Heart left ventricle (tissue), 16 donors: ENCODE measurements at regions not wholly inside any gene's neighbourhood (a gene's known extent, or its start where the extent isn't known, plus 50 kb on each side); places are given as distances from the start of the nearest gene placed in this dataset.

ENCODE experiments used
- ATAC-seq, 4 donors: fragments of 200-7000 bp; cut with Tn5 transposase; one replicate each; pipeline ENCODE4 v1.9.1; 2020 to 2022; ENCODE audit warnings: moderate library complexity in 4 of 4, mild to moderate bottlenecking in 3 of 4, moderate number of reproducible peaks in 1 of 4
- DNase-seq, 5 donors: peaks; one replicate each; pipeline ENCODE4 v3.0.0-alpha.2; 2020
- H3K27ac ChIP-seq, 12 donors: fragments of 200-600 bp; sonication (generic) in 4 of 12; one replicate each; pipeline versions ENCODE4 v1.5.0 to v1.8.0; 2016 to 2022; ENCODE audit warnings: mild to moderate bottlenecking in 2 of 12
- H3K27me3 ChIP-seq, 9 donors: fragments of 200-600 bp; sonication (generic) in 2 of 9; one replicate each; pipeline versions ENCODE4 v1.5.1 to v1.8.0; 2016 to 2022; ENCODE audit warnings: mild to moderate bottlenecking in 3 of 9
- H3K36me3 ChIP-seq, 9 donors: fragments of 200-600 bp; sonication (generic) in 2 of 9; one replicate each; pipeline versions ENCODE4 v1.5.0 to v1.8.0; 2018 to 2022; ENCODE audit warnings: mild to moderate bottlenecking in 2 of 9
- H3K4me1 ChIP-seq, 12 donors: fragments of 200-600 bp; sonication (generic) in 4 of 12; one replicate each; pipeline versions ENCODE4 v1.5.0 to v1.8.0; 2016 to 2022; ENCODE audit warnings: mild to moderate bottlenecking in 3 of 12
- H3K4me3 ChIP-seq, 12 donors: fragments of 200-600 bp; sonication (generic) in 4 of 12; one replicate each; pipeline versions ENCODE4 v1.5.0 to v1.8.0; 2017 to 2022; ENCODE audit warnings: mild to moderate bottlenecking in 9 of 12, moderate library complexity in 4 of 12
- H3K9me3 ChIP-seq, 12 donors: fragments of 200-600 bp; sonication (generic) in 4 of 12; one replicate each; pipeline versions ENCODE4 v1.5.0 to v1.8.0; 2016 to 2022; ENCODE audit warnings: mild to moderate bottlenecking in 1 of 12
- POLR2A ChIP-seq, 2 donors: fragments of 450-650 bp; IDR thresholded peaks; one replicate each; pipeline ENCODE4 v1.6.1; 2017; ENCODE audit warnings: antibody characterized with exemption in 2 of 2, mild to moderate bottlenecking in 2 of 2, moderate library complexity in 2 of 2
- WGBS, 4 donors: extraction: QIAGEN DNeasy Blood & Tissue Kit in 2 of 4; methylation state at CpG; one replicate each; pipeline versions ENCODE4 v1.1.5 to v1.1.7; 2013 to 2018; 5-methylcytosine and 5-hydroxymethylcytosine counted together
- intact Hi-C, 10 donors: fragments of 100-400 bp; cut with DNase I; formaldehyde crosslinking; loops; one replicate each; pipeline versions ENCODE4 v1.11.1 to v1.14.2; 2022
- TF ChIP-seq, protein P1 (sequence below), 12 donors: fragments of 200-600 bp; sonication (generic) in 4 of 12; IDR thresholded peaks; one replicate each; pipeline versions ENCODE4 v1.5.0 to v1.8.0; 2018 to 2022; ENCODE audit warnings: antibody characterized with exemption in 12 of 12, mild to moderate bottlenecking in 5 of 12
- donor health status: ischemic (EF 13 %, LVEDD 7.1; RV severe dilation, severe dysfunction).
- donor health status: healthy with polysubstance abuse.
- donor health status: DM: no; HTN: yes; CAD: no.
- donor health status: DM: no; HTN: no; CAD: no.
- donor health status: ischemic (EF 25% LVEDD 6.9; RV normal size, moderate dysfunction).
- donor health status: ischemic (EF 25% LVEDD 5.7; RV mildly dilated, moderate dysfunction).
- donor health status: healthy.
- donor health status: DM: yes; HTN: yes; CAD: no.
- donor health status: ischemic (EF 35%, LVEDD 5.7; RV mildly dilated, moderate dysfunction).
- donor health status: nonischemic (EF 11% LVEDD 7.7; RV severe dilation, severe dysfunction).
- donor health status: DM: yes; HTN: yes; CAD: no.
- donor health status: PGD.
- donor health status: ischemic (EF 29% LVEDD 5.4; RV normal size, mild dysfunction).
- donor health status: nonischemic (EF 23%, LVEDD 6.1; RV moderate dilation, normal function).

DNA sequence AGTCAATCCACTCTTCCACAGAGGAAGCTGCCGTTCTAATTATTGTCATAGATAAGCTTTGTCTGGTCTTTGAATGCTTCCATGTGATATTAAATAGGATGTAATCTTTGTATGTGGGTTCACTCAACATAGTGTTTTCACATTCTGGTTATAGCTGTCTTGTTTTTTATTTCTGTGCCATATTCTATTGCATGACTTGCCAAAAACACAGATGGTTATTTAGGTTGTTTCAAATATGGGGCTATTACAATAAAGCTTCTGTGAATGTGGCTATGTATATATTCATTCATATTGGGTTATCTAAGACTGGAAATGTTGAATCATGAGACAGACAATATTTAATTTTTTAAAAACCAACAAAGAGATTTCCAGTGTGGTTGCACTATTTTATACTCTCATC, 1109.3 kb upstream of the LRRTM3 start:
- ATAC-seq (no peak), DNase-seq (no peak)
- no peaks in the 10 kb centered on the region for H3K4me1 ChIP-seq
- WGBS, 4 donors, result 18 to 60% (median 34%) methylated on average over 1 of the region's 1 CpG
- H3K4me3 ChIP-seq, result no peak overlapping the region
- TF ChIP-seq POLR2A (IDR thresholded peaks at IDR 0.05), result no peak
- TF ChIP-seq, protein P1, sequence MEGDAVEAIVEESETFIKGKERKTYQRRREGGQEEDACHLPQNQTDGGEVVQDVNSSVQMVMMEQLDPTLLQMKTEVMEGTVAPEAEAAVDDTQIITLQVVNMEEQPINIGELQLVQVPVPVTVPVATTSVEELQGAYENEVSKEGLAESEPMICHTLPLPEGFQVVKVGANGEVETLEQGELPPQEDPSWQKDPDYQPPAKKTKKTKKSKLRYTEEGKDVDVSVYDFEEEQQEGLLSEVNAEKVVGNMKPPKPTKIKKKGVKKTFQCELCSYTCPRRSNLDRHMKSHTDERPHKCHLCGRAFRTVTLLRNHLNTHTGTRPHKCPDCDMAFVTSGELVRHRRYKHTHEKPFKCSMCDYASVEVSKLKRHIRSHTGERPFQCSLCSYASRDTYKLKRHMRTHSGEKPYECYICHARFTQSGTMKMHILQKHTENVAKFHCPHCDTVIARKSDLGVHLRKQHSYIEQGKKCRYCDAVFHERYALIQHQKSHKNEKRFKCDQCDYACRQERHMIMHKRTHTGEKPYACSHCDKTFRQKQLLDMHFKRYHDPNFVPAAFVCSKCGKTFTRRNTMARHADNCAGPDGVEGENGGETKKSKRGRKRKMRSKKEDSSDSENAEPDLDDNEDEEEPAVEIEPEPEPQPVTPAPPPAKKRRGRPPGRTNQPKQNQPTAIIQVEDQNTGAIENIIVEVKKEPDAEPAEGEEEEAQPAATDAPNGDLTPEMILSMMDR (IDR thresholded peaks at IDR 0.05), result no peak
- H3K9me3 ChIP-seq, result no peaks in the 10 kb centered on the region
- H3K36me3 ChIP-seq, result no peaks in the 10 kb centered on the region
- no peak overlapping the region for H3K27ac ChIP-seq
- intact Hi-C loops, result no loop called here
- H3K27me3 ChIP-seq, result no peaks in the 10 kb centered on the region

DNA sequence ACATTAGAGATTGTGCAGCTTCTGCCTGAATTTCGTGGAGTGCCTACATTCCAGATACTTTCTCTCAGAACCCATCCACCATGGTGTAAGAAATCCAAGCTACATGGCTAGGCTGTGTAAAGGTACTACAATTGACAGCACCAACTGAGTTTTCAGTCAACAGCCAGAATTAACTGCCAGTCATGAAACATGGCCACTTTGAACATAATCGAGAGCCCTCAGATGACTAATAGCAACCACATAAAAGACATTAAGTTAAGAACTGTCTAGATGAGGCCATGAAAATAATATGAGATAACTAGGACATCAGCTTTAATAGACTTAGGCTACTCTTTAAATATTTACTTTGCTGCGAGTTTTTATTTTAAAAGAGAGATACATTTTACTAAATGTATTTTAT, 1106.8 kb upstream of the LRRTM3 start:
- Histone ChIP-seq H3K4me1 (no peaks in the 10 kb centered on the region), H3K27me3 (no peaks in the 10 kb centered on the region), H3K9me3 (peaks cover 0 to 11% (median 0%) of the 10 kb centered on the region in 12 donors), H3K4me3 (no peak overlapping the region), H3K27ac (no peak overlapping the region), H3K36me3 (no peaks in the 10 kb centered on the region)
- ATAC-seq (no peak), DNase-seq (no peak)
- WGBS, 4 donors, result 82 to 91% (median 87%) methylated on average over 3 of the region's 3 CpGs
- TF ChIP-seq, protein P1 (IDR thresholded peaks at IDR 0.05), result no peak
- TF ChIP-seq POLR2A (IDR thresholded peaks at IDR 0.05), result no peak
- intact Hi-C loops, result no loop called here

DNA sequence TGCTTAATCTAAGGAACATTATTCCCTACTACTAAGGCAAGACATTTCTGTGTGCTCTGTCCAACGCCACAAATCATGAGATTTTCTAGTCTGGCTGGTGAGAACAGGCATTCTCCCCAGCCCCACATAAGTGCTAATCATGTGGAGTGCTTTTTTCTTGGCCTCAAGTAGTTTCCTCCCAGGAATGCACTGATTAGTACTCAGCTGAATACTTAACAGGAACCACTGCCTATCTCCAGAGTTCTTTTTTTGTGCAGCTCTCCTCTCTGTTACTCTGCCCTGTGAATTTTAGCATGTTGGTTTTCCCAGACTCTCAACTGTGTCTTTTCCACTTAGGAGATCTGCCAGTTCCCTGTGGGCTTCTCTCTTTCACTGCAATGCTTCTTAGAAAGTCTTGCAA, 1098.5 kb upstream of the LRRTM3 start:
- intact Hi-C loops, result no loop called here
- ATAC-seq (no peak), DNase-seq (no peak)
- Histone ChIP-seq H3K4me3 (no peak overlapping the region), H3K27me3 (no peaks in the 10 kb centered on the region), H3K27ac (no peak overlapping the region), H3K9me3 (peaks cover 0 to 14% (median 0%) of the 10 kb centered on the region in 12 donors), H3K4me1 (peaks cover 0 to 6% (median 0%) of the 10 kb centered on the region in 12 donors), H3K36me3 (no peaks in the 10 kb centered on the region)
- TF ChIP-seq, protein P1 (IDR thresholded peaks at IDR 0.05), result no peak
- TF ChIP-seq POLR2A (IDR thresholded peaks at IDR 0.05), result no peak
- WGBS, 4 donors, result 27 to 39% (median 31%) methylated on average over 1 of the region's 1 CpG

DNA sequence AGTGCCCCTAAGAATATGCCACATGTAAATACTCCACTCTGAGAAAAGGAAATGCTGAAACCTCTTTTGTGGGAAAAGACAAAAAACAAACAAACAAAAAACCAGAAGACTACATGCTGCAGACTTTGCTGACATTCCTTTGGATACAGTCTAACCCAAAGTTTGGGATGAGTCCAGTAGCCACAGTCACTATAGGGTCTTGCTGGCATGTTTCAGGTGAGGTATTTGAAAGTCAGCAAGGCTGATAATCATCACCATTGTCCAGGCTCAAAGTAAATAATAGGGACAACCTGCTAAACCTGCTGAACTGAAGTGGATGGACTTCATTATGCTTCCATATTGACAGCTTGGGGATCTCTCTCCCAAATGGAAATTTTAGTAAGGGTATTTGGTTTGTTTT, 1087.0 kb upstream of the LRRTM3 start:
- TF ChIP-seq, protein P1 (IDR thresholded peaks at IDR 0.05), result no peak
- intact Hi-C loops, result no loop called here
- Histone ChIP-seq H3K4me3 (no peak overlapping the region), H3K27ac (no peak overlapping the region), H3K9me3 (no peaks in the 10 kb centered on the region), H3K36me3 (no peaks in the 10 kb centered on the region), H3K27me3 (no peaks in the 10 kb centered on the region), H3K4me1 (no peaks in the 10 kb centered on the region)
- ATAC-seq (no peak), DNase-seq (no peak)
